ENCODE measurements at regions not wholly inside any gene's neighbourhood (a gene's known extent, or its start where the extent isn't known, plus 50 kb on each side); places are given as distances from the start of the nearest gene placed in this dataset.
"Not testable (repeated sequence)": the region's sequence is repeated elsewhere in the genome, so short reads cannot be mapped to it uniquely, and the experiment has no call there.

- H3K9me3 ChIP-seq (ENCODE audit: control insufficient read depth, insufficient read depth, low read depth, low read length): no peaks in the 10 kb centered on the region
- no peak overlapping the region for H3K4me3 ChIP-seq (ENCODE audit: low read depth, low read length)
- H3K27ac ChIP-seq (ENCODE audit: low read depth, low read length): no peak overlapping the region
These were observed 75.8 kb upstream of the AFDN start for GRCh38 chr6:167750956-167751358.

GRCh38 chr6:167751579-167752115 is 75.1 kb upstream of the AFDN start:
- Histone ChIP-seq H3K4me3 (ENCODE audit: low read depth, low read length) (no peak overlapping the region), H3K27ac (ENCODE audit: low read depth, low read length) (no peak overlapping the region), H3K9me3 (ENCODE audit: control insufficient read depth, insufficient read depth, low read depth, low read length) (no peaks in the 10 kb centered on the region), H3K9ac (ENCODE audit: low read length) (no peak overlapping the region), H3K4me1 (ENCODE audit: control insufficient read depth, insufficient read depth, low read length) (peaks cover 12% of the 10 kb centered on the region; the same call in 1 of the 2 replicates), H3K36me3 (ENCODE audit: control insufficient read depth, insufficient read depth, low read length) (no peaks in the 10 kb centered on the region), H3K27me3 (ENCODE audit: control insufficient read depth, insufficient read depth, low read length) (no peaks in the 10 kb centered on the region)

More at GRCh38 chr6:167750956-167751358, 75.8 kb upstream of the AFDN start:
- Histone ChIP-seq H3K27me3 (ENCODE audit: control insufficient read depth, insufficient read depth, low read length) (no peaks in the 10 kb centered on the region), H3K4me1 (ENCODE audit: control insufficient read depth, insufficient read depth, low read length) (peaks cover 12% of the 10 kb centered on the region; the same call in 1 of the 2 replicates), H3K9ac (ENCODE audit: low read length) (no peak overlapping the region), H3K36me3 (ENCODE audit: control insufficient read depth, insufficient read depth, low read length) (no peaks in the 10 kb centered on the region)

- not testable (repeated sequence) for H3K4me3 ChIP-seq (ENCODE audit: low read depth, low read length); H3K27me3 ChIP-seq (ENCODE audit: control insufficient read depth, insufficient read depth, low read length); H3K9ac ChIP-seq (ENCODE audit: low read length); H3K27ac ChIP-seq (ENCODE audit: low read depth, low read length); H3K36me3 ChIP-seq (ENCODE audit: control insufficient read depth, insufficient read depth, low read length); H3K9me3 ChIP-seq (ENCODE audit: control insufficient read depth, insufficient read depth, low read depth, low read length)
- peaks cover 12% of the 10 kb centered on the region; the same call in 1 of the 2 replicates for H3K4me1 ChIP-seq (ENCODE audit: control insufficient read depth, insufficient read depth, low read length)
These were observed 73.4 kb upstream of the AFDN start for GRCh38 chr6:167753281-167753680.

- Histone ChIP-seq H3K9ac (ENCODE audit: low read length) (no peak overlapping the region), H3K4me1 (ENCODE audit: control insufficient read depth, insufficient read depth, low read length) (peaks cover 12% of the 10 kb centered on the region; the same call in 1 of the 2 replicates)
These were observed 72.0 kb upstream of the AFDN start for GRCh38 chr6:167754691-167755090.

GRCh38 chr6:167755461-167755860 is 71.2 kb upstream of the AFDN start:
- Histone ChIP-seq H3K9me3 (ENCODE audit: control insufficient read depth, insufficient read depth, low read depth, low read length) (no peaks in the 10 kb centered on the region), H3K36me3 (ENCODE audit: control insufficient read depth, insufficient read depth, low read length) (no peaks in the 10 kb centered on the region), H3K9ac (ENCODE audit: low read length) (no peak overlapping the region), H3K4me3 (ENCODE audit: low read depth, low read length) (no peak overlapping the region), H3K27ac (ENCODE audit: low read depth, low read length) (no peak overlapping the region), H3K27me3 (ENCODE audit: control insufficient read depth, insufficient read depth, low read length) (no peaks in the 10 kb centered on the region), H3K4me1 (ENCODE audit: control insufficient read depth, insufficient read depth, low read length) (peaks cover 12% of the 10 kb centered on the region; the same call in 1 of the 2 replicates)

More at GRCh38 chr6:167754691-167755090, 72.0 kb upstream of the AFDN start:
- no peaks in the 10 kb centered on the region for H3K9me3 ChIP-seq (ENCODE audit: control insufficient read depth, insufficient read depth, low read depth, low read length)
- no peak overlapping the region for H3K27ac ChIP-seq (ENCODE audit: low read depth, low read length)
- H3K4me3 ChIP-seq (ENCODE audit: low read depth, low read length): no peak overlapping the region
- no peaks in the 10 kb centered on the region for H3K27me3 ChIP-seq (ENCODE audit: control insufficient read depth, insufficient read depth, low read length)
- no peaks in the 10 kb centered on the region for H3K36me3 ChIP-seq (ENCODE audit: control insufficient read depth, insufficient read depth, low read length)

GRCh38 chr6:167756597-167756996 is 70.1 kb upstream of the AFDN start:
- Histone ChIP-seq H3K9me3 (ENCODE audit: control insufficient read depth, insufficient read depth, low read depth, low read length) (no peaks in the 10 kb centered on the region), H3K27ac (ENCODE audit: low read depth, low read length) (no peak overlapping the region), H3K4me3 (ENCODE audit: low read depth, low read length) (no peak overlapping the region), H3K36me3 (ENCODE audit: control insufficient read depth, insufficient read depth, low read length) (no peaks in the 10 kb centered on the region), H3K27me3 (ENCODE audit: control insufficient read depth, insufficient read depth, low read length) (no peaks in the 10 kb centered on the region), H3K4me1 (ENCODE audit: control insufficient read depth, insufficient read depth, low read length) (peaks cover 1% of the 10 kb centered on the region; the same call in 1 of the 2 replicates), H3K9ac (ENCODE audit: low read length) (no peak overlapping the region)

- Histone ChIP-seq H3K27ac (ENCODE audit: low read depth, low read length) (no peak overlapping the region), H3K9ac (ENCODE audit: low read length) (no peak overlapping the region), H3K4me1 (ENCODE audit: control insufficient read depth, insufficient read depth, low read length) (no peaks in the 10 kb centered on the region), H3K36me3 (ENCODE audit: control insufficient read depth, insufficient read depth, low read length) (no peaks in the 10 kb centered on the region), H3K4me3 (ENCODE audit: low read depth, low read length) (no peak overlapping the region), H3K9me3 (ENCODE audit: control insufficient read depth, insufficient read depth, low read depth, low read length) (no peaks in the 10 kb centered on the region), H3K27me3 (ENCODE audit: control insufficient read depth, insufficient read depth, low read length) (no peaks in the 10 kb centered on the region)
These were observed 69.5 kb upstream of the AFDN start for GRCh38 chr6:167757249-167757648.

GRCh38 chr6:167757821-167758220 is 68.9 kb upstream of the AFDN start:
- no peaks in the 10 kb centered on the region for H3K9me3 ChIP-seq (ENCODE audit: control insufficient read depth, insufficient read depth, low read depth, low read length)
- H3K27ac ChIP-seq (ENCODE audit: low read depth, low read length): no peak overlapping the region
- no peaks in the 10 kb centered on the region for H3K36me3 ChIP-seq (ENCODE audit: control insufficient read depth, insufficient read depth, low read length)
- H3K4me1 ChIP-seq (ENCODE audit: control insufficient read depth, insufficient read depth, low read length): no peaks in the 10 kb centered on the region
- H3K9ac ChIP-seq (ENCODE audit: low read length): no peak overlapping the region
- no peaks in the 10 kb centered on the region for H3K27me3 ChIP-seq (ENCODE audit: control insufficient read depth, insufficient read depth, low read length)
- no peak overlapping the region for H3K4me3 ChIP-seq (ENCODE audit: low read depth, low read length)

- Histone ChIP-seq H3K27ac (ENCODE audit: low read depth, low read length) (no peak overlapping the region), H3K36me3 (ENCODE audit: control insufficient read depth, insufficient read depth, low read length) (no peaks in the 10 kb centered on the region), H3K4me1 (ENCODE audit: control insufficient read depth, insufficient read depth, low read length) (no peaks in the 10 kb centered on the region), H3K4me3 (ENCODE audit: low read depth, low read length) (no peak overlapping the region), H3K9ac (ENCODE audit: low read length) (no peak overlapping the region), H3K27me3 (ENCODE audit: control insufficient read depth, insufficient read depth, low read length) (no peaks in the 10 kb centered on the region), H3K9me3 (ENCODE audit: control insufficient read depth, insufficient read depth, low read depth, low read length) (no peaks in the 10 kb centered on the region)
These were observed 68.2 kb upstream of the AFDN start for GRCh38 chr6:167758309-167759023.

- Histone ChIP-seq H3K9ac (ENCODE audit: low read length) (no peak overlapping the region), H3K4me3 (ENCODE audit: low read depth, low read length) (no peak overlapping the region), H3K9me3 (ENCODE audit: control insufficient read depth, insufficient read depth, low read depth, low read length) (no peaks in the 10 kb centered on the region), H3K27ac (ENCODE audit: low read depth, low read length) (no peak overlapping the region), H3K27me3 (ENCODE audit: control insufficient read depth, insufficient read depth, low read length) (no peaks in the 10 kb centered on the region), H3K36me3 (ENCODE audit: control insufficient read depth, insufficient read depth, low read length) (no peaks in the 10 kb centered on the region), H3K4me1 (ENCODE audit: control insufficient read depth, insufficient read depth, low read length) (no peaks in the 10 kb centered on the region)
These were observed 67.5 kb upstream of the AFDN start for GRCh38 chr6:167759206-167759605.

- H3K9ac ChIP-seq (ENCODE audit: low read length): no peak overlapping the region
- H3K9me3 ChIP-seq (ENCODE audit: control insufficient read depth, insufficient read depth, low read depth, low read length): no peaks in the 10 kb centered on the region
- H3K27me3 ChIP-seq (ENCODE audit: control insufficient read depth, insufficient read depth, low read length): no peaks in the 10 kb centered on the region
- H3K4me1 ChIP-seq (ENCODE audit: control insufficient read depth, insufficient read depth, low read length): no peaks in the 10 kb centered on the region
- no peaks in the 10 kb centered on the region for H3K36me3 ChIP-seq (ENCODE audit: control insufficient read depth, insufficient read depth, low read length)
- no peak overlapping the region for H3K27ac ChIP-seq (ENCODE audit: low read depth, low read length)
- H3K4me3 ChIP-seq (ENCODE audit: low read depth, low read length): no peak overlapping the region
These were observed 66.8 kb upstream of the AFDN start for GRCh38 chr6:167759912-167760311.

Data from HUES6 (cell line).